ENCODE measurements at regions not wholly inside any gene's neighbourhood (a gene's known extent, or its start where the extent isn't known, plus 50 kb on each side); places are given as distances from the start of the nearest gene placed in this dataset.
A peak's percentile ranks its signal among the peaks of the same experiment; 100 is the strongest.

DNA sequence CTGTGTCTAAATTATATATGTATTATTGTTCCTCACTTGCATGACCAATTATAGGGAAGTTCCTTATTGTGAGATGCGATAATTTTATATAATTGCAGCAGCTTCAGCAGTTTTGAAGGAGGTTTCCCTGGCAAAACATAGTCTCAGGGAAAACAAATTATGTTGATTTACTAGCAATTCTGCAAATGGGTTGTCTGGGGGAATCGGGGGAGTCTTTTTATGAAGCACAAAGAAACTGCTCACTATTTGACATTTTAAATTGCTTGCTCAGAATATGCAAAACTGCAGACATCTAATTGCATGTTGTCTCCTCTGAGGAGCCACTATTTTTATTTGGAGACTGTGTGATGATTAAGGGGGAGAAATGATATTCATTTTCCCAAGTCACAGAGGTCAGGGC lies 361.6 kb downstream of the YTHDC2 start:
- Histone ChIP-seq H3K79me1 (ENCODE audit: low read length) (no peaks in the 10 kb centered on the region), H3K18ac (ENCODE audit: low read length) (no peak overlapping the region), H3K27me3 (ENCODE audit: insufficient read depth, low read length, poor library complexity) (no peaks in the 10 kb centered on the region), H3K4ac (ENCODE audit: low read depth, low read length) (no peak overlapping the region), H3K36me3 (ENCODE audit: control insufficient read depth, insufficient read depth, low read length) (no peaks in the 10 kb centered on the region), H3K56ac (ENCODE audit: low read length) (no peak overlapping the region), H3K27ac (ENCODE audit: low read depth, low read length) (no peak overlapping the region), H4K5ac (ENCODE audit: low read length) (no peak overlapping the region), H3K4me3 (ENCODE audit: low read length) (no peak overlapping the region), H2BK5ac (ENCODE audit: low read length) (no peak overlapping the region), H3K4me2 (ENCODE audit: low read length) (no peak overlapping the region), H2BK15ac (replicated peaks; ENCODE audit: low read depth) (no peak overlapping the region), H3K23ac (ENCODE audit: low read length) (no peak overlapping the region), H3K79me2 (ENCODE audit: control insufficient read depth, insufficient read depth, low read length) (no peaks in the 10 kb centered on the region), H3K4me1 (ENCODE audit: control insufficient read depth, low read depth, low read length) (no peaks in the 10 kb centered on the region), H2BK120ac (ENCODE audit: low read depth, low read length) (no peak overlapping the region), H2AK5ac (ENCODE audit: low read length) (no peak overlapping the region), H4K8ac (ENCODE audit: low read depth, low read length) (no peak overlapping the region), H3K9ac (ENCODE audit: low read length) (no peak overlapping the region)
- DNase-seq = no peak
- WGBS (ENCODE audit: extremely low coverage, insufficient coverage, low lambda C conversion rate) = no CpG with 5 or more reads among the region's 2 CpGs

DNA sequence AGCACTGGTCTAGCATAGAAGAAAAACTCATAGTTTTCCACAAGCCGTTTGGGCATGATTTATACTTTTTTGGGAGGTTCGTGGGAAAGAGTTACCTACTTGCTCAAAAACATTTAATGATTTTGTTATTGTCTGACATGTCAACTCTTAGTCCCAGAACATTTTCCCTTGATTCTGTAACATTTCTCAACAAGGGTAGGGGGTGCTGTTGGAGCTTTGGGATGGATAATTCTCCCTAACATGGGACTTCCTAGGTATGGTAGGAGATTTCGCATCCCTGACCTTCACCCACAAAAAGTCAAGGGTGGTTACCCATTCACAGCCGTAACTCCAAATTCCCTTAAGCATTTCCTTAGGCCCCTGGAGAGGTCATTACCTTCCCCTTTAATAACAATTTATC lies 378.0 kb downstream of the YTHDC2 start:
- WGBS (ENCODE audit: extremely low coverage, insufficient coverage, low lambda C conversion rate) = no CpG with 5 or more reads among the region's 4 CpGs

DNA sequence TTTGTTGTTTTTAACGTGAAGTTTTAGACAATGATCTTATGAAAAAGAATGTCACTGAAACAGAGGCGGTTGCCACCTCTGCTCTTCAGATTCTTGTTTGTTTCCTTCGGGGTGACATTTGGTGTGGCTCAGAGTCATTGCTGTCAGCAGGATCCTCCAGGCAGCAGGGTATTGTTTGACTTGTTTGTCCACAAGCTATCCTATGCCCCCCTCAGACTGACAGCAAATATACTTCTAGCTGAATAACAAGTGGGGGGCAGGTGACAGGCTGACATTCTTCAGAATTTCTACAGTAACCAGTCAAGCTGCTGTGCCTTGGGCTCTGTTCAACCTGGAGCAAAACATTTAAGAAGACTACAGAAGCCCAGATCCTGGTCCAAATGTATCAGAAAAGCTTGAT lies 383.3 kb downstream of the YTHDC2 start:
- Histone ChIP-seq H3K79me2 (ENCODE audit: control insufficient read depth, insufficient read depth, low read length) (no peaks in the 10 kb centered on the region), H3K18ac (ENCODE audit: low read length) (peak overlapping the region; percentile 51), H2AK5ac (ENCODE audit: low read length) (no peak overlapping the region), H3K4ac (ENCODE audit: low read depth, low read length) (no peak overlapping the region), H2BK15ac (replicated peaks; ENCODE audit: low read depth) (no peak overlapping the region), H3K27me3 (ENCODE audit: insufficient read depth, low read length, poor library complexity) (no peaks in the 10 kb centered on the region), H3K56ac (ENCODE audit: low read length) (no peak overlapping the region), H3K9ac (ENCODE audit: low read length) (no peak overlapping the region), H3K36me3 (ENCODE audit: control insufficient read depth, insufficient read depth, low read length) (no peaks in the 10 kb centered on the region), H3K4me1 (ENCODE audit: control insufficient read depth, low read depth, low read length) (no peaks in the 10 kb centered on the region), H4K5ac (ENCODE audit: low read length) (no peak overlapping the region), H4K8ac (ENCODE audit: low read depth, low read length) (no peak overlapping the region), H3K4me2 (ENCODE audit: low read length) (no peak overlapping the region), H3K23ac (ENCODE audit: low read length) (no peak overlapping the region), H2BK120ac (ENCODE audit: low read depth, low read length) (no peak overlapping the region), H3K4me3 (ENCODE audit: low read length) (no peak overlapping the region), H3K27ac (ENCODE audit: low read depth, low read length) (no peak overlapping the region), H2BK5ac (ENCODE audit: low read length) (no peak overlapping the region), H3K79me1 (ENCODE audit: low read length) (no peaks in the 10 kb centered on the region)
- no CpG with 5 or more reads among the region's 3 CpGs for WGBS (ENCODE audit: extremely low coverage, insufficient coverage, low lambda C conversion rate)
- no peak for DNase-seq

More for the DNA sequence above, 378.0 kb downstream of the YTHDC2 start:
- no peak overlapping the region for H3K4me2 ChIP-seq (ENCODE audit: low read length)
- no peaks in the 10 kb centered on the region for H3K79me2 ChIP-seq (ENCODE audit: control insufficient read depth, insufficient read depth, low read length)
- no peak overlapping the region for H3K4me3 ChIP-seq (ENCODE audit: low read length)
- H3K27me3 ChIP-seq (ENCODE audit: insufficient read depth, low read length, poor library complexity) = no peaks in the 10 kb centered on the region
- DNase-seq = peak; percentile 18
- no peak overlapping the region for H4K5ac ChIP-seq (ENCODE audit: low read length)
- no peak overlapping the region for H4K8ac ChIP-seq (ENCODE audit: low read depth, low read length)
- H2BK120ac ChIP-seq (ENCODE audit: low read depth, low read length) = no peak overlapping the region
- H3K4ac ChIP-seq (ENCODE audit: low read depth, low read length) = no peak overlapping the region
- no peak overlapping the region for H2BK15ac ChIP-seq (replicated peaks; ENCODE audit: low read depth)
- H3K36me3 ChIP-seq (ENCODE audit: control insufficient read depth, insufficient read depth, low read length) = no peaks in the 10 kb centered on the region
- no peak overlapping the region for H3K56ac ChIP-seq (ENCODE audit: low read length)
- H3K9ac ChIP-seq (ENCODE audit: low read length) = no peak overlapping the region
- H3K4me1 ChIP-seq (ENCODE audit: control insufficient read depth, low read depth, low read length) = no peaks in the 10 kb centered on the region
- no peak overlapping the region for H2AK5ac ChIP-seq (ENCODE audit: low read length)
- H3K79me1 ChIP-seq (ENCODE audit: low read length) = no peaks in the 10 kb centered on the region
- no peak overlapping the region for H3K23ac ChIP-seq (ENCODE audit: low read length)
- H3K18ac ChIP-seq (ENCODE audit: low read length) = no peak overlapping the region
- H3K27ac ChIP-seq (ENCODE audit: low read depth, low read length) = no peak overlapping the region
- no peak overlapping the region for H2BK5ac ChIP-seq (ENCODE audit: low read length)

GRCh38 chr5:113897748-113898147 lies 384.3 kb downstream of the YTHDC2 start:
- no peak overlapping the region for H2AK5ac ChIP-seq (ENCODE audit: low read length)
- H4K8ac ChIP-seq (ENCODE audit: low read depth, low read length) = no peak overlapping the region
- H3K18ac ChIP-seq (ENCODE audit: low read length) = no peak overlapping the region
- H4K5ac ChIP-seq (ENCODE audit: low read length) = no peak overlapping the region
- no peak for DNase-seq
- no peak overlapping the region for H3K23ac ChIP-seq (ENCODE audit: low read length)
- H3K4ac ChIP-seq (ENCODE audit: low read depth, low read length) = no peak overlapping the region
- H3K4me2 ChIP-seq (ENCODE audit: low read length) = no peak overlapping the region
- no peak overlapping the region for H3K56ac ChIP-seq (ENCODE audit: low read length)
- no CpG with 5 or more reads among the region's 5 CpGs for WGBS (ENCODE audit: extremely low coverage, insufficient coverage, low lambda C conversion rate)
- H3K79me2 ChIP-seq (ENCODE audit: control insufficient read depth, insufficient read depth, low read length) = no peaks in the 10 kb centered on the region
- H2BK15ac ChIP-seq (replicated peaks; ENCODE audit: low read depth) = no peak overlapping the region
- H3K4me1 ChIP-seq (ENCODE audit: control insufficient read depth, low read depth, low read length) = no peaks in the 10 kb centered on the region
- no peak overlapping the region for H3K9ac ChIP-seq (ENCODE audit: low read length)
- no peak overlapping the region for H3K4me3 ChIP-seq (ENCODE audit: low read length)
- no peak overlapping the region for H2BK5ac ChIP-seq (ENCODE audit: low read length)
- H3K79me1 ChIP-seq (ENCODE audit: low read length) = no peaks in the 10 kb centered on the region
- H3K36me3 ChIP-seq (ENCODE audit: control insufficient read depth, insufficient read depth, low read length) = no peaks in the 10 kb centered on the region
- H3K27ac ChIP-seq (ENCODE audit: low read depth, low read length) = no peak overlapping the region
- no peaks in the 10 kb centered on the region for H3K27me3 ChIP-seq (ENCODE audit: insufficient read depth, low read length, poor library complexity)
- no peak overlapping the region for H2BK120ac ChIP-seq (ENCODE audit: low read depth, low read length)

- Histone ChIP-seq H3K36me3 (ENCODE audit: control insufficient read depth, insufficient read depth, low read length) (no peaks in the 10 kb centered on the region), H3K27me3 (ENCODE audit: insufficient read depth, low read length, poor library complexity) (no peaks in the 10 kb centered on the region)
These were observed 386.6 kb downstream of the YTHDC2 start for GRCh38 chr5:113900141-113900540.

GRCh38 chr5:113900816-113901215 lies 387.3 kb downstream of the YTHDC2 start:
- Histone ChIP-seq H3K23ac (ENCODE audit: low read length) (no peak overlapping the region), H3K18ac (ENCODE audit: low read length) (no peak overlapping the region), H2BK5ac (ENCODE audit: low read length) (no peak overlapping the region), H3K4me1 (ENCODE audit: control insufficient read depth, low read depth, low read length) (no peaks in the 10 kb centered on the region), H2AK5ac (ENCODE audit: low read length) (no peak overlapping the region), H3K36me3 (ENCODE audit: control insufficient read depth, insufficient read depth, low read length) (no peaks in the 10 kb centered on the region), H3K79me2 (ENCODE audit: control insufficient read depth, insufficient read depth, low read length) (no peaks in the 10 kb centered on the region), H2BK15ac (replicated peaks; ENCODE audit: low read depth) (no peak overlapping the region), H4K8ac (ENCODE audit: low read depth, low read length) (no peak overlapping the region), H3K4me2 (ENCODE audit: low read length) (no peak overlapping the region), H3K4me3 (ENCODE audit: low read length) (no peak overlapping the region), H3K27me3 (ENCODE audit: insufficient read depth, low read length, poor library complexity) (no peaks in the 10 kb centered on the region), H3K79me1 (ENCODE audit: low read length) (no peaks in the 10 kb centered on the region), H2BK120ac (ENCODE audit: low read depth, low read length) (no peak overlapping the region), H4K5ac (ENCODE audit: low read length) (no peak overlapping the region), H3K9ac (ENCODE audit: low read length) (no peak overlapping the region), H3K56ac (ENCODE audit: low read length) (no peak overlapping the region), H3K27ac (ENCODE audit: low read depth, low read length) (no peak overlapping the region), H3K4ac (ENCODE audit: low read depth, low read length) (no peak overlapping the region)
- no peak for DNase-seq
- WGBS (ENCODE audit: extremely low coverage, insufficient coverage, low lambda C conversion rate) = no CpG with 5 or more reads among the region's 3 CpGs

More at GRCh38 chr5:113900141-113900540, 386.6 kb downstream of the YTHDC2 start:
- H2BK120ac ChIP-seq (ENCODE audit: low read depth, low read length) = no peak overlapping the region
- H3K56ac ChIP-seq (ENCODE audit: low read length) = no peak overlapping the region
- H4K8ac ChIP-seq (ENCODE audit: low read depth, low read length) = no peak overlapping the region
- DNase-seq = no peak
- H3K18ac ChIP-seq (ENCODE audit: low read length) = no peak overlapping the region
- no peak overlapping the region for H3K23ac ChIP-seq (ENCODE audit: low read length)
- H3K79me1 ChIP-seq (ENCODE audit: low read length) = no peaks in the 10 kb centered on the region
- H3K4ac ChIP-seq (ENCODE audit: low read depth, low read length) = no peak overlapping the region
- H2AK5ac ChIP-seq (ENCODE audit: low read length) = no peak overlapping the region
- no peak overlapping the region for H2BK5ac ChIP-seq (ENCODE audit: low read length)
- H3K9ac ChIP-seq (ENCODE audit: low read length) = no peak overlapping the region
- H2BK15ac ChIP-seq (replicated peaks; ENCODE audit: low read depth) = no peak overlapping the region
- no peaks in the 10 kb centered on the region for H3K79me2 ChIP-seq (ENCODE audit: control insufficient read depth, insufficient read depth, low read length)
- H4K5ac ChIP-seq (ENCODE audit: low read length) = no peak overlapping the region
- no peak overlapping the region for H3K4me3 ChIP-seq (ENCODE audit: low read length)
- H3K4me1 ChIP-seq (ENCODE audit: control insufficient read depth, low read depth, low read length) = no peaks in the 10 kb centered on the region
- H3K27ac ChIP-seq (ENCODE audit: low read depth, low read length) = no peak overlapping the region
- H3K4me2 ChIP-seq (ENCODE audit: low read length) = no peak overlapping the region
